Testis (tissue), 2 donors: ENCODE measurements at regions not wholly inside any gene's neighbourhood (a gene's known extent, or its start where the extent isn't known, plus 50 kb on each side); places are given as distances from the start of the nearest gene placed in this dataset.

Source experiments
- CTCF ChIP-seq, 3 experiments: fragments of 450-650 bp in 2 of 3; fragments of 200-600 bp in 1 of 3; sonication (generic) in 1 of 3; IDR thresholded peaks; one replicate each; pipeline ENCODE4 v1.5.1; 2016 to 2019; ENCODE audit warnings: antibody characterized with exemption in 3 of 3, mild to moderate bottlenecking in 2 of 3, moderate library complexity in 1 of 3
- POLR2A ChIP-seq: fragments of 450-650 bp; IDR thresholded peaks from one replicate; pipeline ENCODE4 v1.6.1; 2017; ENCODE audit warnings: antibody characterized with exemption, mild to moderate bottlenecking, moderate library complexity

GRCh38 chr6:40302856-40303454 is 284.2 kb downstream of the LRFN2 start:
- no peak for TF ChIP-seq POLR2A
- no peak for TF ChIP-seq CTCF (IDR thresholded peaks at IDR 0.05)
